HepG2 (cell line): ENCODE measurements at regions not wholly inside any gene's neighbourhood (a gene's known extent, or its start where the extent isn't known, plus 50 kb on each side); places are given as distances from the start of the nearest gene placed in this dataset.

ENCODE experiments used
- ATAC-seq: fragments of 200-7000 bp; cut with Tn5 transposase; 3 replicates; pipeline ENCODE4 v1.9.1; 2020; ENCODE audit warnings: mild to moderate bottlenecking, moderate library complexity
- BruUV-seq: library from RNA; stranded (reverse); fragments of 400-500 nt; replicated peaks from 2 replicates; lab custom pipeline; 2021; lab: Mats Ljungman, UMichigan
- CTCF ChIA-PET: fragments of 300-600 bp; formaldehyde crosslinking; extraction: SDS; loops from one replicate; lab custom pipeline; 2021; ENCODE audit warnings: low total read pairs, inconsistent platforms, low intra/inter-chr PET ratio; lab: Yijun Ruan, JAX
- POLR2A ChIA-PET: fragments of 350-600 bp; sonication (Branson Sonifier 250); formaldehyde crosslinking; loops from one replicate; lab custom pipeline; 2020; ENCODE audit warnings: antibody characterized with exemption, inconsistent platforms; lab: Yijun Ruan, JAX
- DNase-seq: peaks from one replicate; pipeline ENCODE4 v3.0.0-alpha.2; 2015; ENCODE audit warnings: low spot score
- FAIRE-seq: peaks from 3 replicates; lab custom pipeline; 2011; peaks lifted over from hg19 to GRCh38; lab: Jason Lieb, UNC
- H2AFZ ChIP-seq: one replicate; pipeline ENCODE4 v1.6.1; 2011; ENCODE audit warnings: low read length, inconsistent platforms
- H3K27ac ChIP-seq: fragments of 300-600 bp; 3 replicates; pipeline ENCODE4 v1.8.0; 2011; ENCODE audit warnings: mixed run types, mild to moderate bottlenecking, mixed read lengths, low read length, inconsistent platforms; ENCODE audit not compliant: insufficient read depth; ENCODE audit errors: extremely low read length
- H3K27me3 ChIP-seq, 2 experiments: fragments of 200-600 bp in 1 of 2; 2 replicates in 1 of 2; 3 replicates in 1 of 2; pipeline versions ENCODE4 v1.6.0 to v1.8.0; 2011; ENCODE audit warnings: low read length in 2 of 2, mild to moderate bottlenecking in 2 of 2, moderate library complexity in 2 of 2, inconsistent platforms in 1 of 2; ENCODE audit not compliant: insufficient read depth in 2 of 2, control insufficient read depth in 1 of 2
- H3K36me3 ChIP-seq, 2 experiments: fragments of 200-600 bp in 1 of 2; replicated peaks in 1 of 2; 2 replicates in 1 of 2; 3 replicates in 1 of 2; pipeline versions ENCODE4 v1.5.1 to v1.8.0; 2011; ENCODE audit warnings: low read length in 2 of 2, inconsistent platforms in 1 of 2; ENCODE audit not compliant: insufficient read depth in 2 of 2, control insufficient read depth in 1 of 2
- H3K4me1 ChIP-seq: 2 replicates; pipeline ENCODE4 v1.5.1; 2012; ENCODE audit warnings: low read length, inconsistent platforms; ENCODE audit not compliant: insufficient read depth
- H3K4me2 ChIP-seq: 2 replicates; pipeline ENCODE4 v1.6.0; 2011; ENCODE audit warnings: low read depth, low read length, inconsistent platforms
- H3K4me3 ChIP-seq, 3 experiments: fragments of 200-600 bp in 1 of 3; sonication (generic), shearing (Covaris generic) in 1 of 3; replicated peaks in 1 of 3; 2 replicates each; pipeline ENCODE4 v1.5.1; 2011 to 2016; ENCODE audit warnings: low read length in 3 of 3, inconsistent platforms in 2 of 3, low read depth in 2 of 3, mild to moderate bottlenecking in 2 of 3, control low read depth in 1 of 3, mixed read lengths in 1 of 3; ENCODE audit not compliant: insufficient read depth in 1 of 3
- H3K79me2 ChIP-seq: one replicate; pipeline ENCODE4 v1.6.1; 2011; ENCODE audit warnings: low read length, inconsistent platforms; ENCODE audit not compliant: insufficient read depth
- H3K9ac ChIP-seq: 2 replicates; pipeline ENCODE4 v1.6.0; 2011; ENCODE audit warnings: mild to moderate bottlenecking, low read depth, low read length, inconsistent platforms; ENCODE audit not compliant: insufficient read depth
- H3K9me3 ChIP-seq: 2 replicates; pipeline ENCODE4 v1.5.1; 2012; ENCODE audit warnings: mild to moderate bottlenecking, low read length
- H4K20me1 ChIP-seq: 2 replicates; pipeline ENCODE4 v1.6.0; 2011; ENCODE audit warnings: inconsistent platforms, mild to moderate bottlenecking, low read length, moderate library complexity; ENCODE audit not compliant: insufficient read depth
- CEBPZ ChIP-seq: IDR thresholded peaks from 2 replicates; pipeline ENCODE4 v1.6.1; 2012; ENCODE audit warnings: low read length, improper control_type of control experiment
- CSRNP1 ChIP-seq: sonication (generic); formaldehyde crosslinking; IDR thresholded peaks from 2 replicates; pipeline ENCODE4 v1.8.1; 2023; ENCODE audit warnings: mild to moderate bottlenecking, missing genetic modification reagents
- HNRNPL ChIP-seq: fragments of 200-400 bp; formaldehyde crosslinking; IDR thresholded peaks from 2 replicates; pipeline ENCODE4 v1.6.1; 2017; ENCODE audit warnings: mild to moderate bottlenecking, low read depth, low read length
- HOMEZ ChIP-seq: IDR thresholded peaks from 2 replicates; pipeline ENCODE4 v1.6.1; 2016; ENCODE audit warnings: low read depth
- IRF9 ChIP-seq: sonication (generic); formaldehyde crosslinking; IDR thresholded peaks from 2 replicates; pipeline ENCODE4 v1.8.0; 2022; ENCODE audit warnings: missing genetic modification reagents, mild to moderate bottlenecking, borderline replicate concordance
- KAT2B ChIP-seq: fragments of 150-350 bp; IDR thresholded peaks from 2 replicates; pipeline ENCODE4 v1.6.1; 2014; ENCODE audit warnings: low read depth, low read length, borderline replicate concordance
- KAT8 ChIP-seq: IDR thresholded peaks from 2 replicates; pipeline ENCODE4 v1.6.1; 2016; ENCODE audit warnings: missing genetic modification reagents, missing compliant biosample characterization
- NFE2L1 ChIP-seq: sonication (generic); formaldehyde crosslinking; IDR thresholded peaks from 2 replicates; pipeline ENCODE4 v1.4.0; 2020; ENCODE audit warnings: missing genetic modification reagents, mild to moderate bottlenecking, borderline replicate concordance
- POLR2AphosphoS5 ChIP-seq: IDR thresholded peaks from 2 replicates; pipeline ENCODE4 v1.6.1; 2012; ENCODE audit warnings: low read depth, low read length
- TEAD3 ChIP-seq: optimal IDR thresholded peaks from 2 replicates; pipeline ENCODE3; 2016; ENCODE audit warnings: borderline replicate concordance
- THRA ChIP-seq: sonication (generic); formaldehyde crosslinking; IDR thresholded peaks from 2 replicates; pipeline ENCODE4 v1.4.0; 2020; ENCODE audit warnings: missing genetic modification reagents, borderline replicate concordance
- TSC22D2 ChIP-seq: sonication (generic); formaldehyde crosslinking; IDR thresholded peaks from 2 replicates; pipeline ENCODE4 v1.5.1; 2020; ENCODE audit warnings: missing genetic modification reagents, mild to moderate bottlenecking, borderline replicate concordance
- UBTF ChIP-seq: sonication (generic); formaldehyde crosslinking; IDR thresholded peaks from 2 replicates; pipeline ENCODE4 v1.4.0; 2020; ENCODE audit warnings: mild to moderate bottlenecking, missing genetic modification reagents
- ZNF850 ChIP-seq: sonication (generic); formaldehyde crosslinking; conservative IDR thresholded peaks from 2 replicates; pipeline ENCODE4 v1.9.0; 2021; ENCODE audit warnings: mild to moderate bottlenecking, missing genetic modification reagents
- WGBS: methylation state at CpG from one replicate; pipeline ENCODE4 v1.1.6; 2017; ENCODE audit warnings: low lambda C conversion rate; 5-methylcytosine and 5-hydroxymethylcytosine counted together
- in situ Hi-C: cut with HindIII; loops from 2 replicates; pipeline ENCODE4 v1.10.0; 2017; ENCODE audit warnings: low pct_unique_long_range_greater_than_20kb; ENCODE audit not compliant: extremely low pct_ligation_motif_present
- intact Hi-C: fragments of 100-400 bp; cut with micrococcal nuclease; formaldehyde crosslinking; loops from one replicate; pipeline ENCODE4 v1.10.0; 2022; ENCODE audit not compliant: unreplicated experiment

- Histone ChIP-seq H3K4me3 (no peak overlapping the region), H3K79me2 (no peaks in the 10 kb centered on the region), H3K4me2 (no peak overlapping the region), H3K9ac (no peak overlapping the region), H3K36me3 (no peaks in the 10 kb centered on the region), H3K4me1 (no peaks in the 10 kb centered on the region), H3K9me3 (no peaks in the 10 kb centered on the region), H3K27me3 (no peaks in the 10 kb centered on the region), H3K27ac (no peak overlapping the region), H2AFZ (no peak overlapping the region), H4K20me1 (no peaks in the 10 kb centered on the region)
- intact Hi-C loops (no loop called here), in situ Hi-C loops (no loop called here)
- DNase-seq (no peak), ATAC-seq (no peak), FAIRE-seq (no peak)
- ChIA-PET CTCF (no interaction called here), POLR2A (no interaction called here)
- 3% methylated on average over 1 of the region's 1 CpG for WGBS
- BruUV-seq: no TSS peak
- TF ChIP-seq UBTF (CRISPR knock-in tag) (no peak), POLR2AphosphoS5 (no peak), IRF9 (CRISPR knock-in tag) (no peak), NFE2L1 (CRISPR knock-in tag) (no peak), CEBPZ (no peak), ZNF850 (CRISPR knock-in tag) (no peak), TSC22D2 (no peak), TEAD3 (CRISPR knock-in tag) (no peak), HOMEZ (CRISPR knock-in tag) (no peak), KAT8 (CRISPR knock-in tag) (no peak), HNRNPL (no peak), THRA (CRISPR knock-in tag) (no peak), KAT2B (no peak), CSRNP1 (CRISPR knock-in tag) (no peak)
Measured at GRCh38 chr7:13241416-13241815, 554.0 kb downstream of the ARL4A start.
